Spleen (tissue), 7 donors: ENCODE measurements at regions not wholly inside any gene's neighbourhood (a gene's known extent, or its start where the extent isn't known, plus 50 kb on each side); places are given as distances from the start of the nearest gene placed in this dataset.

Source experiments
- POLR2A ChIP-seq, 3 donors: fragments of 450-650 bp; IDR thresholded peaks; one replicate each; pipeline ENCODE4 v1.5.1; 2017; ENCODE audit warnings: antibody characterized with exemption in 3 of 3, mild to moderate bottlenecking in 1 of 3
- POLR2AphosphoS5 ChIP-seq, 3 donors: sonication (generic); formaldehyde crosslinking; IDR thresholded peaks; one replicate each; pipeline ENCODE4 v1.5.1; 2017; ENCODE audit warnings: antibody characterized with exemption in 3 of 3
- TF ChIP-seq, protein P1 (sequence below), 11 experiments: fragments of 200-600 bp in 7 of 11; fragments of 450-650 bp in 4 of 11; sonication (generic) in 4 of 11; IDR thresholded peaks in 8 of 11; conservative IDR thresholded peaks in 3 of 11; 1 replicate in 7 of 11; 2 replicates in 4 of 11; pipeline versions ENCODE4 v1.4.0 to v1.8.0; 2016 to 2021; ENCODE audit warnings: antibody characterized with exemption in 11 of 11, inconsistent platforms in 4 of 11, mild to moderate bottlenecking in 1 of 11
- donor health status: DM: no; HTN: no; CAD: no; lungs with moderate emphysema.
- donor health status: DM: no; HTN: no; CAD: no.
- donor health status: DM: no; HTN: no; CAD: no.

DNA sequence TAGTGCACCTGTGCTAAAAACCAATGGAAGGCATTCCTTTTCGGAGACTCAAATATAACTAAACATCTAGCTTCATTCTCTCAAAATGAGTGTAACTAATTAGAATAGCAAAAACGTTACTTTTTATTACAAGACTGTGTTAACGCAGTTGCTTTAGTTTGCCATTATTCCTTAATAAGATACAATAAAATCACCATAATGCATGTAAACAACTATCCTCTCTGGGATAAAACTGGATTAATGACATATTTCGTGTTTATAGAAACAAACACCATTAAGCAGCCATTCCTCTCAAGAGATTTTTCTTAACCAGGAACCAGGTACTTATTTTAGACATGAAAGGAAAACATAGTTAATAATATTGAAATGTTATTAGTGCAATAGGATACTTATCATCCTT is 512.8 kb upstream of the B3GALT2 start:
- TF ChIP-seq, protein P1, sequence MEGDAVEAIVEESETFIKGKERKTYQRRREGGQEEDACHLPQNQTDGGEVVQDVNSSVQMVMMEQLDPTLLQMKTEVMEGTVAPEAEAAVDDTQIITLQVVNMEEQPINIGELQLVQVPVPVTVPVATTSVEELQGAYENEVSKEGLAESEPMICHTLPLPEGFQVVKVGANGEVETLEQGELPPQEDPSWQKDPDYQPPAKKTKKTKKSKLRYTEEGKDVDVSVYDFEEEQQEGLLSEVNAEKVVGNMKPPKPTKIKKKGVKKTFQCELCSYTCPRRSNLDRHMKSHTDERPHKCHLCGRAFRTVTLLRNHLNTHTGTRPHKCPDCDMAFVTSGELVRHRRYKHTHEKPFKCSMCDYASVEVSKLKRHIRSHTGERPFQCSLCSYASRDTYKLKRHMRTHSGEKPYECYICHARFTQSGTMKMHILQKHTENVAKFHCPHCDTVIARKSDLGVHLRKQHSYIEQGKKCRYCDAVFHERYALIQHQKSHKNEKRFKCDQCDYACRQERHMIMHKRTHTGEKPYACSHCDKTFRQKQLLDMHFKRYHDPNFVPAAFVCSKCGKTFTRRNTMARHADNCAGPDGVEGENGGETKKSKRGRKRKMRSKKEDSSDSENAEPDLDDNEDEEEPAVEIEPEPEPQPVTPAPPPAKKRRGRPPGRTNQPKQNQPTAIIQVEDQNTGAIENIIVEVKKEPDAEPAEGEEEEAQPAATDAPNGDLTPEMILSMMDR (IDR thresholded peaks at IDR 0.05 in 8 of 11, conservative IDR thresholded peaks at IDR 0.05 in 3 of 11) = no peak
- no peak for TF ChIP-seq POLR2A (IDR thresholded peaks at IDR 0.05)
- no peak for TF ChIP-seq POLR2AphosphoS5 (IDR thresholded peaks at IDR 0.05)
